Left cardiac atrium (tissue), 4 donors: ENCODE measurements at regions not wholly inside any gene's neighbourhood (a gene's known extent, or its start where the extent isn't known, plus 50 kb on each side); places are given as distances from the start of the nearest gene placed in this dataset.
"Not testable (repeated sequence)": the region's sequence is repeated elsewhere in the genome, so short reads cannot be mapped to it uniquely, and the experiment has no call there.

Experiments
- ATAC-seq, 2 donors: fragments of 200-7000 bp; cut with Tn5 transposase; one replicate each; pipeline ENCODE4 v1.9.1; 2020; ENCODE audit warnings: mild to moderate bottlenecking in 2 of 2, moderate library complexity in 2 of 2
- DNase-seq: peaks from one replicate; pipeline ENCODE4 v3.0.0-alpha.2; 2020
- intact Hi-C, 2 donors: fragments of 100-400 bp; cut with DNase I; formaldehyde crosslinking; loops; one replicate each; pipeline versions ENCODE4 v1.14.1 to v1.15.1; 2022 to 2023
- donor health status: DM: no; HTN: yes; CAD: no.
- donor health status: DM: no; HTN: yes; CAD: no; lungs with severe emphysema.
- donor health status: DM: yes; HTN: yes; CAD: no.
- donor health status: Dilated cardiomyopathy.

- intact Hi-C loops, result no loop called here
- no peak for ATAC-seq
- no peak for DNase-seq
Measured at GRCh38 chr10:90286941-90287340, 570.9 kb downstream of the HTR7 start.

GRCh38 chr10:90288391-90288933, 569.4 kb downstream of the HTR7 start:
- DNase-seq, result no peak
- intact Hi-C loops, result no loop called here
- peak in 1 of 2 donors; percentile 60 for ATAC-seq

DNA sequence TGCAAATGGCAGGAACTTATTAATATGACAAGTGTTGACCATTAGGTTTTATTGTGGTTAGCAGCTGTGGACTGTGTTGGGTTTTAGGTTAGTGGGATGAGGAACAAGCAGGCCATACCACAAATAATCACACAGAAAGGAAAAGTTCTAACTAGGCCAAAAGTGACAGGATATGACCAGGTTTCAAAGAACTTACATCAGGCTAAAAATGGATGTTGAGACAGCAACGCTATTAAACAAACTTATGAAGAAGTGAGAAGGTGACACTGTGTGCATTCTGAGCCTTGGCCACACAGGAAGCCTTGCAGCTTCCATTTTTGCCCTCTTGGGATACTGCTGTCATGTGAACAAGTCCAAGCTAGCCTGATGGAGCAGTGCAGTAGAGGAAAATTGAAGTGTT, 568.8 kb downstream of the HTR7 start:
- ATAC-seq (peak in 1 of 2 donors; percentile 64), DNase-seq (no peak)
- intact Hi-C loops, result no loop called here

DNA sequence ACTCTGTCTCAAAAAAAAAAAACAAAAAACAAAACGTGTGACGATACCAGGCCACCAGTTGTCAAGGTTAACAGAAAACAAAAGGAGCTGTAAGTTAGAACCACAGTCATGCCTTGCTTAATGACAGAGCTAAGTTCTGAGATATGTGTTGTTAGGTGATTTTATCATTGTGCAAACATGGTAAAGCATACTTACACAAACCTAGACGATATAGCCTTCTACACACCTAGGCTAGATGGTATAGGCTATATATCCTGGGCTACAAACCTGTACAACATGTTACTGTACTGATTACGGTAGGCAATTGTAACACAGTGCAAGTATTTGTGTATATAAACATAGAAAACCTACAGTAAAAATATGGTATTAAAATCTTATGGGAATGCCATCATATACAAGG, 564.2 kb downstream of the HTR7 start:
- intact Hi-C loops, result no loop called here
- ATAC-seq, result no peak
- no peak for DNase-seq

DNA sequence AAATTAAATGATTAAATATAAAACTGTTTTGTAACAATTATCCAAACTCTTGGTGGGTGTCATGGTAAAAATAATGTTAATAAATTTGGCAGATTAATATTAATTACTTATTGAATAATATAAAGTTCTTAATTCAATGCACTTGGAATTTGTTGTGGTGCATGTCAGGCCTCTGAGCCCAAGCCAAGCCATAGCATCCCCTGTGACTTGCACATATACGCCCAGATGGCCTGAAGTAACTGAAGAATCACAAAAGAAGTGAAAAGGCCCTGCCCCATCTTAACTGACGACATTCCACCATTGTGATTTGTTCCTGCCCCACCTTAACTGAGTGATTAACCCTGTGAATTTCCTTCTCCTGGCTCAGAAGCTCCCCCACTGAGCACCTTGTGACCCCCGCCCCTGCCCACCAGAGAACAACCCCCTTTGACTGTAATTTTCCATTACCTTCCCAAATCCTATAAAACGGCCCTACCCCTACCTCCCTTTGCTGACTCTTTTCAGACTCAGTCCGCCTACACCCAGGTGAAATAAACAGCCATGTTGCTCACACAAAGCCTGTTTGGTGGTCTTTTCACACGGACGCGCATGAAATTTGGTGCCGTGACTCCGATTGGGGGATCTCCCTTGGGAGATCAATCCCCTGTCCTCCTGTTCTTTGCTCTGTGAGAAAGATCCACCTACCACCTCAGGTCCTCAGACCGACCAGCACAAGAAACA, 562.9 kb downstream of the HTR7 start:
- ATAC-seq, intact Hi-C loops: not testable (repeated sequence)

GRCh38 chr10:90302031-90302430, 555.8 kb downstream of the HTR7 start:
- DNase-seq, ATAC-seq, intact Hi-C loops: not testable (repeated sequence)

More for the DNA sequence above, 562.9 kb downstream of the HTR7 start:
- DNase-seq, result not testable (repeated sequence)

DNA sequence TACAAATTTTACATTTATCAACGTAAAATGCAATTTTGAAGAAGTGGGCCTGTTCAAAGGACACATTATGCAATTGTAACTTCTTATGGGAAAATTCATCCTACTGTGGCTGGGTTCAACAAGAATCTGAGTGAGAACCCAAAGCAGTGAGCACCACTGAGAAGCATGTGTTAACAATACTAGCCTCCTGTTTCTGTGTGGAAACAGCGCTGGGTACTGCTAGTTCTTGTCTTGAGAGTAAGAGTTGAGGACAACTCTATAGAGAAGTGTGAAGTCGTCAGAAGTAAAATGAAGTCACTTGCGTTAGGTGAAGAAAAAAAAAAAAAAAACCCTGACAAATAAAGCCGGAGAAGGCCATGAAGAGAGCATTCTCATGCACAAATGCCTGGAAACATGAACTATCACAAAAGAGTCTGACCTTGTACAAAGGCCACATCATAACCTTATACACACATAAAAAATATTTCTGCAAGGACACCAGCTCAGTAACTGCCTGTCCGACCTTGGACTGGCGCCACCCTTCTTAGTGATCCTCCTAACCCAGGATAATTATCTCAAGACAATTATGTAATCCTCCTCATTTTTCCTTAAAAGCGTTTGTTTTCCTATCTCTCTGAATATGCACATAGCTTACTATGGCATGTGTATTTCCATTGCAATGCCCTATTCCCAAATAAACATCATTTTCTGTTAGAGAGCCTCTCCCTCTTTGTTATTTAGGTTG, 554.9 kb downstream of the HTR7 start:
- ATAC-seq (no peak), DNase-seq (no peak)
- intact Hi-C loops, result no loop called here

- intact Hi-C loops, result no loop called here
- no peak for ATAC-seq
Measured at GRCh38 chr10:90304533-90304932, 553.3 kb downstream of the HTR7 start.

GRCh38 chr10:90306187-90306586, 551.7 kb downstream of the HTR7 start:
- ATAC-seq (peak in 1 of 2 donors; percentile 61), DNase-seq (no peak)
- intact Hi-C loops, result no loop called here

More at GRCh38 chr10:90304533-90304932, 553.3 kb downstream of the HTR7 start:
- no peak for DNase-seq

GRCh38 chr10:90308223-90308622, 549.6 kb downstream of the HTR7 start:
- intact Hi-C loops, result no loop called here
- DNase-seq (no peak), ATAC-seq (no peak)

DNA sequence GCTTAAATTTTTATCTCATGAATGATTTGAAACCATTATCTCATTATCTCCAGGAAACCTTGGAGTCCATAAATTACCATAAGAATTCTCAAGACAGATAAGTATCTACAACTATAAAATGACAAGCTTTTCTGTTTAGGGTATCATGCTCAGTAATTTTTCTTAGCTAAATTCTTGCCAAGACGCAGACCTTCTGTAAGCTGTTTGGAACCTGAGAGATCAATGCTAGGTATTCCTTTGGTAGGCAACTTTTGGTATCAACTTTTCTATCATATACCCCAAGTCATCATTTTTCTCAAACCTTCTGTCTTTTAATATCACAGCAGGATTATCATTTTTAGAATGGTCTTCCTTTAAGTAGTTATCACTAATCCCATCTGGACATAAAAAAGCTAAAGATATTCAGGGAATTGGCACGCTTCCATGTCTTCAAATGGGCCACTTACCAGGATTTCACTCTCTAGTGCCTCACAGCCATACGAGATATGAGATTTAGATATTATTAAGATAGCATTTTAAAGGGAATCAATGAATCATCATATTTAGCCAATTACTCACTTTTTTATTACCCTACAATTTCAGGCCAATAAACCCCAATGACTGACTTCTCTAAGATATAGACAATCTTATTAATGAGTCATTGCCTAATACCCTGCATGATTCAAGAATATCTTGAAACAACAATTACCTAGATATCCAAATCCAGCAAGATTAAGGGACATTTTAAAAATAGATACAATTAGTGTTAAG, 544.1 kb downstream of the HTR7 start:
- DNase-seq (no peak), ATAC-seq (no peak)
- intact Hi-C loops, result no loop called here

DNA sequence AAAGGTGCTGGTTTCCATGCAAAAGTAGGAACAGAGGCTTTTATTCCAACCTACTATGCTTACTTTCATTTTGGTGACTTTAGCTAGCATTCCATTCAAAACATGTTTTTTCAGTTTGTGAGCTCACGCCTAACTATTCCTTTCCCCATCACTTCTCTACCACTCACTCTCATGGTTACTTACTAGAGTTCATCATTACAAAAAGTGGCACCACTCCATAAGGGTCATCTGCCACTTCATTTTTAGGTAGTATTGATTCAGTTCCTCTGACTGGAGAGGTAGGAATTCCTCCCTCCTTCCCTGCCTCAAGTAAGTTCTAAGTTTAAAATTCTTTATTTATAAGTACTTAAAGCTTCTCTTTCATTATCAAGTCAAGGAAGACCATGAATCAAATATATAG, 543.1 kb downstream of the HTR7 start:
- intact Hi-C loops, result no loop called here
- ATAC-seq, result no peak
- DNase-seq, result no peak

- ATAC-seq (no peak), DNase-seq (no peak)
- intact Hi-C loops, result no loop called here
Measured at GRCh38 chr10:90317172-90317571, 540.7 kb downstream of the HTR7 start.

- intact Hi-C loops, result no loop called here
- DNase-seq (no peak), ATAC-seq (no peak)
Measured at GRCh38 chr10:90318659-90319058, 539.2 kb downstream of the HTR7 start.

DNA sequence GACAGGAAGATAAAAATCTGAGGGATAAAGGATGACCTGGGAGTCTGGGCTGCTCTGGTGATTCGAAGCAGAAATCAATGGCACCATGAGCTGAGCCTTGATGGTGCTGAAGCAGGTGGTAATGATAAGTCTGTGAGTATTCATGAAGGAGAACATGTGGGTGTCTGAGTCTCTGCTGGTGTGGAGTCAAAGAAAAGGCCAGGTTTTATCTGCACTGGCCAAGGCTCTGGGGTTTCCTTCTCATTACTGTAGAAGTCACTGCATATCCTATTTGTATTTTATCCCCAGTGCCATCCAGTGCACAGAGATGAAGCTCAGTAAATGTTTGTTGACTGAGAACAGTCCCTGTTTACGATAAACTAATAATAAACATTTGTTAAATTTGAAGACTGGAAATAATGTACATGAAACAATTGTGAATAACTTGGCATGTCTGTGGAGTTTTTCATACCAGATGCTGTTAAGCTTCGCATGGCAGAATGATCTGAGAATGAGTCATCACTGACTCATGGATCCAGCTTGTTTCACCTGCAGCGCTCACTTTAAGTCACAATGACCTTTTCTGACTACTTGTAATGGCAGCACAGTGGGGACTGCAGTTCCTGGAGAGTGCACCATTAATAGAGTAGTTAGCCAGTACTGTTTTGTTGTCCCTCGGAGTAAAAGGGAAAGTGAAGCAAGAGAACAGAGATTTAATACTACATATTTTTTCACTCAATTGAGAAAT, 538.5 kb downstream of the HTR7 start:
- ATAC-seq (peak in 1 of 2 donors; percentile 66), DNase-seq (no peak)
- intact Hi-C loops, result no loop called here

DNA sequence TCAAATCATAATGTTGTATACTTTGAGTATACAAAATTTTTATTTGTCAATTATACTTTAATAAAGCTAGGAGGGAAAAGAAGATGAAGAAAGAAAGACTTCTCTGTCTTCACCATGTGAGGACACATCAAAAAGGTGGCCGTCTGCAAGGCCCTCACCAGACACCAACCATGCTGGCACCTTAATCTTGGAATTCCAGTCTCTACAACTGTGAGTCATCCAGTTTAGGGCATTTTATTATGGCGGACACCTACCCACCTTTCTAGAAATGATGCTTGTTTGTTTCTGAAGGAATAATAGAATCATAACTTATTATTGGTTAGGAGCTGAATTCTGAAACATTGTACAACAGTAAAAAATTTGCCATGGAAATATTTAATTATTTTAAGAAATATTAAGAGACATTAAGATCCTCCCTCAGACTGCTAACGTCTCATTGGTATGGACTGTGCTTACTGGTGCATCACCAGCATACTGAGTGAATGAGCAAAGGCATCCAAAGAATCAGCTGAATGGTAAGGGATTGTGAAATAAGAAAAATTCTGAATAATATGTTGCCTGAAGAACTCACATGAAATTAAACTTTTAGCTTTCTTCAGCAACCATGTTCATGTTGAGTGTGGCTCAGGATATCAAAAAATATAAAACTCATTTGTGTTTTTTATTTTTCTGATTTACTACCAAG, 536.6 kb downstream of the HTR7 start:
- ATAC-seq (peak in 1 of 2 donors; percentile 56), DNase-seq (no peak)
- intact Hi-C loops, result no loop called here

GRCh38 chr10:90326498-90327267, 531.2 kb downstream of the HTR7 start:
- no peak for DNase-seq
- ATAC-seq, result peak in 1 of 2 donors; percentile 93
- intact Hi-C loops, result no loop called here

- ATAC-seq (no peak), DNase-seq (no peak)
- intact Hi-C loops, result no loop called here
Measured at GRCh38 chr10:90327611-90328010, 530.2 kb downstream of the HTR7 start.
